ENCODE measurements at regions not wholly inside any gene's neighbourhood (a gene's known extent, or its start where the extent isn't known, plus 50 kb on each side); places are given as distances from the start of the nearest gene placed in this dataset.
A peak's percentile ranks its signal among the peaks of the same experiment; 100 is the strongest.

- Mint-ChIP-seq H3K27ac (ENCODE audit: unreplicated experiment) (no peak overlapping the region), H3K4me3 (ENCODE audit: unreplicated experiment) (no peak overlapping the region), H3K36me3 (ENCODE audit: low read depth) (no peaks in the 10 kb centered on the region), H3K27me3 (ENCODE audit: low read depth) (no peaks in the 10 kb centered on the region), H3K4me1 (ENCODE audit: low read depth) (peaks cover 11% of the 10 kb centered on the region), H3K9me3 (ENCODE audit: low read depth) (no peaks in the 10 kb centered on the region)
- DNase-seq (ENCODE audit: low spot score), result no peak
- no peak for TF ChIP-seq CTCF (IDR thresholded peaks at IDR 0.05)
These were observed 67.4 kb upstream of the PPP1R3C start for GRCh38 chr10:91700273-91700672.

- DNase-seq (ENCODE audit: low spot score), result no peak
- Mint-ChIP-seq H3K4me1 (ENCODE audit: low read depth) (peaks cover 17% of the 10 kb centered on the region), H3K27ac (ENCODE audit: unreplicated experiment) (no peak overlapping the region), H3K27me3 (ENCODE audit: low read depth) (no peaks in the 10 kb centered on the region), H3K4me3 (ENCODE audit: unreplicated experiment) (no peak overlapping the region), H3K9me3 (ENCODE audit: low read depth) (no peaks in the 10 kb centered on the region), H3K36me3 (ENCODE audit: low read depth) (no peaks in the 10 kb centered on the region)
- TF ChIP-seq CTCF (IDR thresholded peaks at IDR 0.05), result no peak
These were observed 65.4 kb upstream of the PPP1R3C start for GRCh38 chr10:91698258-91698657.

GRCh38 chr10:91694170-91694794, 61.4 kb upstream of the PPP1R3C start:
- H3K9me3 Mint-ChIP-seq (ENCODE audit: low read depth), result no peaks in the 10 kb centered on the region
- H3K4me1 Mint-ChIP-seq (ENCODE audit: low read depth), result peaks cover 20% of the 10 kb centered on the region
- no peak overlapping the region for H3K4me3 Mint-ChIP-seq (ENCODE audit: unreplicated experiment)
- H3K27ac Mint-ChIP-seq (ENCODE audit: unreplicated experiment), result no peak overlapping the region
- no peaks in the 10 kb centered on the region for H3K36me3 Mint-ChIP-seq (ENCODE audit: low read depth)
- no peaks in the 10 kb centered on the region for H3K27me3 Mint-ChIP-seq (ENCODE audit: low read depth)
- no peak for DNase-seq (ENCODE audit: low spot score)
- TF ChIP-seq CTCF (IDR thresholded peaks at IDR 0.05), result peak; percentile 86

GRCh38 chr10:91691981-91692380, 59.1 kb upstream of the PPP1R3C start:
- Mint-ChIP-seq H3K36me3 (ENCODE audit: low read depth) (no peaks in the 10 kb centered on the region), H3K27ac (ENCODE audit: unreplicated experiment) (no peak overlapping the region), H3K27me3 (ENCODE audit: low read depth) (no peaks in the 10 kb centered on the region), H3K9me3 (ENCODE audit: low read depth) (no peaks in the 10 kb centered on the region), H3K4me3 (ENCODE audit: unreplicated experiment) (no peak overlapping the region), H3K4me1 (ENCODE audit: low read depth) (peaks cover 27% of the 10 kb centered on the region)
- TF ChIP-seq CTCF (IDR thresholded peaks at IDR 0.05), result no peak
- DNase-seq (ENCODE audit: low spot score), result no peak

- Mint-ChIP-seq H3K27me3 (ENCODE audit: low read depth) (no peaks in the 10 kb centered on the region), H3K9me3 (ENCODE audit: low read depth) (no peaks in the 10 kb centered on the region), H3K4me3 (ENCODE audit: unreplicated experiment) (no peak overlapping the region), H3K36me3 (ENCODE audit: low read depth) (no peaks in the 10 kb centered on the region), H3K27ac (ENCODE audit: unreplicated experiment) (no peak overlapping the region), H3K4me1 (ENCODE audit: low read depth) (peaks cover 27% of the 10 kb centered on the region)
- DNase-seq (ENCODE audit: low spot score), result no peak
- TF ChIP-seq CTCF (IDR thresholded peaks at IDR 0.05), result no peak
These were observed 58.3 kb upstream of the PPP1R3C start for GRCh38 chr10:91690996-91691676.
